ENCODE measurements at regions not wholly inside any gene's neighbourhood (a gene's known extent, or its start where the extent isn't known, plus 50 kb on each side); places are given as distances from the start of the nearest gene placed in this dataset.

DNA sequence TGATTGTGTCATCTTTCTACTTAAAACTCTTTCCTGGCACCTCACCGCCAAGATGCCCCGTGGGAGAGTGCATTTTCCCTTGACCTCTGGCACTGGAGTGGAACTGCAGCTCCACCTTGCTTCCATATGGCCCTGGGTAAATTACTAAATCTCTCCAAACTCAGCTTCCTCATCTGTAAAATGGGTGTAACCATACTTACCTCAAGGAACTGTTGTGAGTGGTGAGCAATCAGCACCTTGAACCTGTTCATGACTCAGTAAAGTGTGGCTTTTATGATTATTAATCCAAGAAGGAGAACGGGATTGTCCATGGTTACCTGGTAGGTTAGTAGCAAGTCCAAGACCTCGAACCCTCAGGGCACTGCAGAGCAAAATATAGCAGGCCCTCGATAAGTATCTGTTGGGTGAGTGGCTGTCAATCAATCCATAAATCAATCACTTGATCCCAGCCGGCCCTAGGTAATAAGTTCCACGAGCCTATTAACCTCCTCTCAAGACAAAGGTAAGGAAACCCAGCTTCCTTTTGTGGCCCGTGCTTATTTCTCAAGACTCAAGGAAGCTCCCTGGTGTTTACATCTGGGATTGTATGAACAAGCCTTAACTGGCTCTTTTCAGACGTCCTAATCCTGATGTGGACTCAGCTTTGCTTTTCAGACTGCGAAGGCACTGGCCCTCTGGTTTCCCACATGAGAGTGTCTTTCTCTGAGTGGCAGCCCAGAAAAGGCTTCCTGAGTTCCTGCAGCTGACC, 114.0 kb upstream of the GJB5 start:
- Histone ChIP-seq H3K36me3 (ENCODE audit: control insufficient read depth in 1 of 2, insufficient read depth in 2 of 2, low read length in 2 of 2) (no peaks in the 10 kb centered on the region), H3K4me3 (replicated peaks in 1 of 2; ENCODE audit: low read depth in 1 of 2, low read length in 2 of 2) (no peak overlapping the region), H3K9me3 (ENCODE audit: control insufficient read depth in 1 of 2, insufficient read depth in 1 of 2, low read depth in 1 of 2, low read length in 2 of 2) (no peaks in the 10 kb centered on the region), H3K79me2 (ENCODE audit: insufficient read depth, low read length) (no peaks in the 10 kb centered on the region), H3K4me2 (ENCODE audit: low read length) (no peak overlapping the region), H3K9ac (ENCODE audit: low read length) (no peak overlapping the region), H3K27ac (ENCODE audit: low read depth, low read length) (no peak overlapping the region), H3K4me1 (ENCODE audit: control insufficient read depth in 1 of 2, insufficient read depth in 2 of 2, low read length in 2 of 2) (no peaks in the 10 kb centered on the region), H3K9me2 (ENCODE audit: insufficient read depth) (no peaks in the 10 kb centered on the region), H2AFZ (ENCODE audit: low read depth, low read length, poor library complexity, severe bottlenecking) (no peak overlapping the region), H3K27me3 (ENCODE audit: insufficient read depth, low read length) (peaks cover 36% of the 10 kb centered on the region), H4K20me1 (ENCODE audit: insufficient read depth) (no peaks in the 10 kb centered on the region)
- DNase-seq (ENCODE audit: low read depth, low spot score) (no peak), ATAC-seq (no peak)
- no peak for TF ChIP-seq YY1 (IDR thresholded peaks at IDR 0.05; ENCODE audit: extremely low read depth, insufficient replicate concordance, low read depth, low read length)
- no peak for TF ChIP-seq CEBPB (IDR thresholded peaks at IDR 0.05; ENCODE audit: low read depth)
- TF ChIP-seq SRF (IDR thresholded peaks at IDR 0.05; ENCODE audit: low read depth): no peak
- no peak for TF ChIP-seq TCF7L2 (IDR thresholded peaks at IDR 0.05; ENCODE audit: borderline replicate concordance, extremely low read depth, insufficient read depth, insufficient read length)
- no peak for TF ChIP-seq CBX3 (IDR thresholded peaks at IDR 0.05; ENCODE audit: low read depth)
- no peak for TF ChIP-seq ZNF274 (IDR thresholded peaks at IDR 0.05; ENCODE audit: low read depth, low read length)
- TF ChIP-seq, protein P1, sequence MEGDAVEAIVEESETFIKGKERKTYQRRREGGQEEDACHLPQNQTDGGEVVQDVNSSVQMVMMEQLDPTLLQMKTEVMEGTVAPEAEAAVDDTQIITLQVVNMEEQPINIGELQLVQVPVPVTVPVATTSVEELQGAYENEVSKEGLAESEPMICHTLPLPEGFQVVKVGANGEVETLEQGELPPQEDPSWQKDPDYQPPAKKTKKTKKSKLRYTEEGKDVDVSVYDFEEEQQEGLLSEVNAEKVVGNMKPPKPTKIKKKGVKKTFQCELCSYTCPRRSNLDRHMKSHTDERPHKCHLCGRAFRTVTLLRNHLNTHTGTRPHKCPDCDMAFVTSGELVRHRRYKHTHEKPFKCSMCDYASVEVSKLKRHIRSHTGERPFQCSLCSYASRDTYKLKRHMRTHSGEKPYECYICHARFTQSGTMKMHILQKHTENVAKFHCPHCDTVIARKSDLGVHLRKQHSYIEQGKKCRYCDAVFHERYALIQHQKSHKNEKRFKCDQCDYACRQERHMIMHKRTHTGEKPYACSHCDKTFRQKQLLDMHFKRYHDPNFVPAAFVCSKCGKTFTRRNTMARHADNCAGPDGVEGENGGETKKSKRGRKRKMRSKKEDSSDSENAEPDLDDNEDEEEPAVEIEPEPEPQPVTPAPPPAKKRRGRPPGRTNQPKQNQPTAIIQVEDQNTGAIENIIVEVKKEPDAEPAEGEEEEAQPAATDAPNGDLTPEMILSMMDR (IDR thresholded peaks at IDR 0.05 in 2 of 3, conservative IDR thresholded peaks at IDR 0.05 in 1 of 3; ENCODE audit: borderline replicate concordance in 1 of 3, insufficient read depth in 1 of 3, low read depth in 2 of 3, low read length in 2 of 3): no peak
- no peak for TF ChIP-seq EGR1 (IDR thresholded peaks at IDR 0.05; ENCODE audit: low read depth)
- TF ChIP-seq EZH2 (IDR thresholded peaks at IDR 0.05): no peak
- no peak for TF ChIP-seq JUND (IDR thresholded peaks at IDR 0.05)
- no peak for TF ChIP-seq POLR2AphosphoS5 (IDR thresholded peaks at IDR 0.05; ENCODE audit: low read depth, low read length)
- TF ChIP-seq, protein P2, sequence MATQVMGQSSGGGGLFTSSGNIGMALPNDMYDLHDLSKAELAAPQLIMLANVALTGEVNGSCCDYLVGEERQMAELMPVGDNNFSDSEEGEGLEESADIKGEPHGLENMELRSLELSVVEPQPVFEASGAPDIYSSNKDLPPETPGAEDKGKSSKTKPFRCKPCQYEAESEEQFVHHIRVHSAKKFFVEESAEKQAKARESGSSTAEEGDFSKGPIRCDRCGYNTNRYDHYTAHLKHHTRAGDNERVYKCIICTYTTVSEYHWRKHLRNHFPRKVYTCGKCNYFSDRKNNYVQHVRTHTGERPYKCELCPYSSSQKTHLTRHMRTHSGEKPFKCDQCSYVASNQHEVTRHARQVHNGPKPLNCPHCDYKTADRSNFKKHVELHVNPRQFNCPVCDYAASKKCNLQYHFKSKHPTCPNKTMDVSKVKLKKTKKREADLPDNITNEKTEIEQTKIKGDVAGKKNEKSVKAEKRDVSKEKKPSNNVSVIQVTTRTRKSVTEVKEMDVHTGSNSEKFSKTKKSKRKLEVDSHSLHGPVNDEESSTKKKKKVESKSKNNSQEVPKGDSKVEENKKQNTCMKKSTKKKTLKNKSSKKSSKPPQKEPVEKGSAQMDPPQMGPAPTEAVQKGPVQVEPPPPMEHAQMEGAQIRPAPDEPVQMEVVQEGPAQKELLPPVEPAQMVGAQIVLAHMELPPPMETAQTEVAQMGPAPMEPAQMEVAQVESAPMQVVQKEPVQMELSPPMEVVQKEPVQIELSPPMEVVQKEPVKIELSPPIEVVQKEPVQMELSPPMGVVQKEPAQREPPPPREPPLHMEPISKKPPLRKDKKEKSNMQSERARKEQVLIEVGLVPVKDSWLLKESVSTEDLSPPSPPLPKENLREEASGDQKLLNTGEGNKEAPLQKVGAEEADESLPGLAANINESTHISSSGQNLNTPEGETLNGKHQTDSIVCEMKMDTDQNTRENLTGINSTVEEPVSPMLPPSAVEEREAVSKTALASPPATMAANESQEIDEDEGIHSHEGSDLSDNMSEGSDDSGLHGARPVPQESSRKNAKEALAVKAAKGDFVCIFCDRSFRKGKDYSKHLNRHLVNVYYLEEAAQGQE (IDR thresholded peaks at IDR 0.05; ENCODE audit: low read depth): no peak
- no peak for TF ChIP-seq RAD21 (IDR thresholded peaks at IDR 0.05; ENCODE audit: low read depth)
- ChIA-PET CTCF (no interaction called here), RAD21 (ENCODE audit: low non-redundant PET in 1 of 2, low total read pairs in 2 of 2, uncharacterized antibody in 2 of 2, unreplicated experiment in 2 of 2) (no interaction called here), POLR2A (no interaction called here)
- no TSS peak for BruUV-seq (replicated peaks)
- intact Hi-C loops (cut with micrococcal nuclease): no loop called here

All from HCT116 (cell line).